ENCODE measurements at regions not wholly inside any gene's neighbourhood (a gene's known extent, or its start where the extent isn't known, plus 50 kb on each side); places are given as distances from the start of the nearest gene placed in this dataset.

DNA sequence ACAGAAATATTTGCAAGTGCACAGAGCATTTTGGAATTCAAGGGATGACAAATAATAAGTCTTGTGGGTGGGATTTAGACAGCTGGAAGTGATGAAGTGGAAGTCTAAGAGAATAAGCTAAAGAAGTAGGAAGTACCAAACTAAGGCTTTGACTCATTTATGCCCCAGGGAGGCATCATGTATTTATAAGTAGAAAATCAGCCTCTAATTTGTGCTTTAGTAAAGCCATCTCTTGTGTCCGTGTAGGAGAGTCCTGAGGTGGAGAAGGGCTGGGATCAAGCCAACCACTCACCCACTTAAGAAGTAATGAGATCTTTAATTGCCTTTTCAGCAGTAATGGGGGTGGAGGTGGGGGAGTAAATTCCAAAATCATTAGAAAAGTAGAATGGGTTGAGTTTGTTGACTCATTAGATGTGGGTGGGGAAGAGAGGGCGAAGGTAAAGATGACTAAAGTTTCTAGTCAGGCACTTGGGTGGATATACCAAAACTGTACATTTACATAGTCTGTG lies 356.7 kb downstream of the STIM2 start:
- H3K9me2 ChIP-seq (ENCODE audit: insufficient read depth) = no peaks in the 10 kb centered on the region
- no peak for ATAC-seq
- no peaks in the 10 kb centered on the region for H3K36me3 ChIP-seq (ENCODE audit: insufficient read depth)
- H3K27ac ChIP-seq (ENCODE audit: low read depth) = no peak overlapping the region
- H4K20me1 ChIP-seq (replicated peaks; ENCODE audit: insufficient read depth) = no peaks in the 10 kb centered on the region
- no peak overlapping the region for H2AFZ ChIP-seq
- no peaks in the 10 kb centered on the region for H3K79me2 ChIP-seq (replicated peaks; ENCODE audit: insufficient read depth)
- no peaks in the 10 kb centered on the region for H3K4me1 Mint-ChIP-seq
- no peak overlapping the region for H3K4me2 ChIP-seq
- H3F3A ChIP-seq (replicated peaks; ENCODE audit: low read depth) = no peaks in the 10 kb centered on the region
- H3K36me3 Mint-ChIP-seq (ENCODE audit: low read depth) = no peaks in the 10 kb centered on the region
- H3K27ac Mint-ChIP-seq = no peak overlapping the region
- H3K4me1 ChIP-seq (ENCODE audit: insufficient read depth) = no peaks in the 10 kb centered on the region
- no peaks in the 10 kb centered on the region for H3K27me3 ChIP-seq (ENCODE audit: insufficient read depth)
- DNase-seq (ENCODE audit: low spot score) = no peak
- H3K4me3 ChIP-seq = no peak overlapping the region
- H3K9me3 Mint-ChIP-seq = no peaks in the 10 kb centered on the region
- H3K4me3 Mint-ChIP-seq = no peak overlapping the region
- no peaks in the 10 kb centered on the region for H3K27me3 Mint-ChIP-seq (ENCODE audit: insufficient read depth, low read depth, poor library complexity)
- TF ChIP-seq, protein P1, sequence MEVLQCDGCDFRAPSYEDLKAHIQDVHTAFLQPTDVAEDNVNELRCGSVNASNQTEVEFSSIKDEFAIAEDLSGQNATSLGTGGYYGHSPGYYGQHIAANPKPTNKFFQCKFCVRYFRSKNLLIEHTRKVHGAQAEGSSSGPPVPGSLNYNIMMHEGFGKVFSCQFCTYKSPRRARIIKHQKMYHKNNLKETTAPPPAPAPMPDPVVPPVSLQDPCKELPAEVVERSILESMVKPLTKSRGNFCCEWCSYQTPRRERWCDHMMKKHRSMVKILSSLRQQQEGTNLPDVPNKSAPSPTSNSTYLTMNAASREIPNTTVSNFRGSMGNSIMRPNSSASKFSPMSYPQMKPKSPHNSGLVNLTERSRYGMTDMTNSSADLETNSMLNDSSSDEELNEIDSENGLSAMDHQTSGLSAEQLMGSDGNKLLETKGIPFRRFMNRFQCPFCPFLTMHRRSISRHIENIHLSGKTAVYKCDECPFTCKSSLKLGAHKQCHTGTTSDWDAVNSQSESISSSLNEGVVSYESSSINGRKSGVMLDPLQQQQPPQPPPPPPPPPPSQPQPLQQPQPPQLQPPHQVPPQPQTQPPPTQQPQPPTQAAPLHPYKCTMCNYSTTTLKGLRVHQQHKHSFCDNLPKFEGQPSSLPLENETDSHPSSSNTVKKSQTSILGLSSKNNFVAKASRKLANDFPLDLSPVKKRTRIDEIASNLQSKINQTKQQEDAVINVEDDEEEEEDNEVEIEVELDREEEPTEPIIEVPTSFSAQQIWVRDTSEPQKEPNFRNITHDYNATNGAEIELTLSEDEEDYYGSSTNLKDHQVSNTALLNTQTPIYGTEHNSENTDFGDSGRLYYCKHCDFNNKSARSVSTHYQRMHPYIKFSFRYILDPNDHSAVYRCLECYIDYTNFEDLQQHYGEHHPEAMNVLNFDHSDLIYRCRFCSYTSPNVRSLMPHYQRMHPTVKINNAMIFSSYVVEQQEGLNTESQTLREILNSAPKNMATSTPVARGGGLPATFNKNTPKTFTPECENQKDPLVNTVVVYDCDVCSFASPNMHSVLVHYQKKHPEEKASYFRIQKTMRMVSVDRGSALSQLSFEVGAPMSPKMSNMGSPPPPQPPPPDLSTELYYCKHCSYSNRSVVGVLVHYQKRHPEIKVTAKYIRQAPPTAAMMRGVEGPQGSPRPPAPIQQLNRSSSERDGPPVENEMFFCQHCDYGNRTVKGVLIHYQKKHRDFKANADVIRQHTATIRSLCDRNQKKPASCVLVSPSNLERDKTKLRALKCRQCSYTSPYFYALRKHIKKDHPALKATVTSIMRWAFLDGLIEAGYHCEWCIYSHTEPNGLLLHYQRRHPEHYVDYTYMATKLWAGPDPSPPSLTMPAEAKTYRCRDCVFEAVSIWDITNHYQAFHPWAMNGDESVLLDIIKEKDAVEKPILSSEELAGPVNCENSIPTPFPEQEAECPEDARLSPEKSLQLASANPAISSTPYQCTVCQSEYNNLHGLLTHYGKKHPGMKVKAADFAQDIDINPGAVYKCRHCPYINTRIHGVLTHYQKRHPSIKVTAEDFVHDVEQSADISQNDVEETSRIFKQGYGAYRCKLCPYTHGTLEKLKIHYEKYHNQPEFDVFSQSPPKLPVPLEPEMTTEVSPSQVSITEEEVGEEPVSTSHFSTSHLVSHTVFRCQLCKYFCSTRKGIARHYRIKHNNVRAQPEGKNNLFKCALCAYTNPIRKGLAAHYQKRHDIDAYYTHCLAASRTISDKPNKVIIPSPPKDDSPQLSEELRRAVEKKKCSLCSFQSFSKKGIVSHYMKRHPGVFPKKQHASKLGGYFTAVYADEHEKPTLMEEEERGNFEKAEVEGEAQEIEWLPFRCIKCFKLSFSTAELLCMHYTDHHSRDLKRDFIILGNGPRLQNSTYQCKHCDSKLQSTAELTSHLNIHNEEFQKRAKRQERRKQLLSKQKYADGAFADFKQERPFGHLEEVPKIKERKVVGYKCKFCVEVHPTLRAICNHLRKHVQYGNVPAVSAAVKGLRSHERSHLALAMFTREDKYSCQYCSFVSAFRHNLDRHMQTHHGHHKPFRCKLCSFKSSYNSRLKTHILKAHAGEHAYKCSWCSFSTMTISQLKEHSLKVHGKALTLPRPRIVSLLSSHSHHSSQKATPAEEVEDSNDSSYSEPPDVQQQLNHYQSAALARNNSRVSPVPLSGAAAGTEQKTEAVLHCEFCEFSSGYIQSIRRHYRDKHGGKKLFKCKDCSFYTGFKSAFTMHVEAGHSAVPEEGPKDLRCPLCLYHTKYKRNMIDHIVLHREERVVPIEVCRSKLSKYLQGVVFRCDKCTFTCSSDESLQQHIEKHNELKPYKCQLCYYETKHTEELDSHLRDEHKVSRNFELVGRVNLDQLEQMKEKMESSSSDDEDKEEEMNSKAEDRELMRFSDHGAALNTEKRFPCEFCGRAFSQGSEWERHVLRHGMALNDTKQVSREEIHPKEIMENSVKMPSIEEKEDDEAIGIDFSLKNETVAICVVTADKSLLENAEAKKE (CRISPR knock-in tag; IDR thresholded peaks at IDR 0.05) = no peak

DNA sequence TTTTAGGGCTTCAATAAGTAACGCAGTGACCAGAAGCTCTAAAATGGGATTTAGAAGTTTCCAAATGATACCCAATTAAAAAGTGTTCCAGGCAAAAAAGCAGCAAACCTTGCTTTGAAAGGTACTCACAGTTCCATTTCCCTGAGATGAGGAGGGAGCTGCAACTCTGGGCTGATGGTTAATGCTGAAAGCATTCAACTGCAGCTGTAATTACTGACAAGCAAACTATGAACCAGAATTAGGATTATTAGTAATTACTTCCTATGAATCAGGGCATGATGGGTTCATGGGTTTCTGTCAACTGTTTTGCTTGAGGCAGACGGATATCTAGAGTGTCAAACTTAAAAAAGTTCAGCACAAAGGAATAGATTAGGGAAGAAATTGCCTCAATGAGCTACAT lies 357.4 kb downstream of the STIM2 start:
- no peak overlapping the region for H3K4me3 ChIP-seq
- no peaks in the 10 kb centered on the region for H3K79me2 ChIP-seq (replicated peaks; ENCODE audit: insufficient read depth)
- Mint-ChIP-seq H3K36me3 (ENCODE audit: low read depth) (no peaks in the 10 kb centered on the region), H3K4me1 (no peaks in the 10 kb centered on the region), H3K4me3 (no peak overlapping the region), H3K27me3 (ENCODE audit: insufficient read depth, low read depth, poor library complexity) (no peaks in the 10 kb centered on the region), H3K9me3 (no peaks in the 10 kb centered on the region), H3K27ac (no peak overlapping the region)
- no peaks in the 10 kb centered on the region for H3K27me3 ChIP-seq (ENCODE audit: insufficient read depth)
- ATAC-seq (no peak), DNase-seq (ENCODE audit: low spot score) (no peak)
- H3K36me3 ChIP-seq (ENCODE audit: insufficient read depth) = no peaks in the 10 kb centered on the region
- H4K20me1 ChIP-seq (replicated peaks; ENCODE audit: insufficient read depth) = no peaks in the 10 kb centered on the region
- H3K4me1 ChIP-seq (ENCODE audit: insufficient read depth) = no peaks in the 10 kb centered on the region
- no peaks in the 10 kb centered on the region for H3F3A ChIP-seq (replicated peaks; ENCODE audit: low read depth)
- no peak overlapping the region for H3K4me2 ChIP-seq
- no peak overlapping the region; the same call in 1 of the 2 replicates for H2AFZ ChIP-seq
- H3K27ac ChIP-seq (ENCODE audit: low read depth) = no peak overlapping the region
- no peaks in the 10 kb centered on the region for H3K9me2 ChIP-seq (ENCODE audit: insufficient read depth)
- TF ChIP-seq, protein P1 (CRISPR knock-in tag; IDR thresholded peaks at IDR 0.05) = no peak
- TF ChIP-seq STAT1 (IDR thresholded peaks at IDR 0.05; ENCODE audit: unreplicated experiment) = no peak
- TF ChIP-seq NANOG (IDR thresholded peaks at IDR 0.05; ENCODE audit: borderline replicate concordance) = no peak
- TF ChIP-seq, protein P2, sequence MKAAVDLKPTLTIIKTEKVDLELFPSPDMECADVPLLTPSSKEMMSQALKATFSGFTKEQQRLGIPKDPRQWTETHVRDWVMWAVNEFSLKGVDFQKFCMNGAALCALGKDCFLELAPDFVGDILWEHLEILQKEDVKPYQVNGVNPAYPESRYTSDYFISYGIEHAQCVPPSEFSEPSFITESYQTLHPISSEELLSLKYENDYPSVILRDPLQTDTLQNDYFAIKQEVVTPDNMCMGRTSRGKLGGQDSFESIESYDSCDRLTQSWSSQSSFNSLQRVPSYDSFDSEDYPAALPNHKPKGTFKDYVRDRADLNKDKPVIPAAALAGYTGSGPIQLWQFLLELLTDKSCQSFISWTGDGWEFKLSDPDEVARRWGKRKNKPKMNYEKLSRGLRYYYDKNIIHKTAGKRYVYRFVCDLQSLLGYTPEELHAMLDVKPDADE (IDR thresholded peaks at IDR 0.05) = no peak
- TF ChIP-seq EZH2phosphoT487 (IDR thresholded peaks at IDR 0.05; ENCODE audit: unreplicated experiment) = no peak
